ENCODE measurements at regions not wholly inside any gene's neighbourhood (a gene's known extent, or its start where the extent isn't known, plus 50 kb on each side); places are given as distances from the start of the nearest gene placed in this dataset.

DNA sequence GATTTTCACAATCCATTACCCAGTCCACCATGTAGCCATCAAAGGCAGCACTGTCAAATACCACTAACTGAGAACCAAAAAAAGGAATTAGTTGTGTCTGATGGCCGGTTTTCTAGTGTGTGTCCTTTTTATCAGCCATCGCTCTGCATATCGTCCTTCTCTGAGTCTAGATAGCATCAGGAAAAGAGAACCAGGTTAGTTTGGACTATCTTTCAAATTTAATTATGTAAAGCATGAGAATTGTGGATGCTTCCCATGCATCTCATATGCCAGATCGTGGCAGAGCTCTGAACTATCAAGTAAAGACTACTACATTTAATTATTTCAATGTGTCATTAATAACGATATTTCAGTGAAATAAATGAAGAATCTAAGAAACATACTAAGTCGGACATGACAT is 691.9 kb downstream of the FAM181B start:
- Histone ChIP-seq H2AFZ (ENCODE audit: low read length) (no peak overlapping the region), H3K9ac (ENCODE audit: extremely low read depth, insufficient read length, low read length) (no peak overlapping the region), H3K4me2 (ENCODE audit: insufficient read depth, insufficient read length, low read length) (no peak overlapping the region), H4K20me1 (ENCODE audit: control insufficient read depth, insufficient read depth, insufficient read length) (no peaks in the 10 kb centered on the region), H2BK5ac (ENCODE audit: insufficient read length, low read length) (no peak overlapping the region), H3K27me3 (ENCODE audit: insufficient read depth, low read length) (no peaks in the 10 kb centered on the region), H2BK20ac (ENCODE audit: low read depth, low read length, poor library complexity, severe bottlenecking) (no peak overlapping the region), H3K23ac (ENCODE audit: insufficient read length, low read depth, low read length) (no peak overlapping the region), H4K91ac (ENCODE audit: insufficient read length, low read depth, low read length) (no peak overlapping the region), H2BK15ac (ENCODE audit: low read depth, low read length) (no peak overlapping the region), H2AK5ac (ENCODE audit: insufficient read length, low read length) (no peak overlapping the region), H3K4me1 (ENCODE audit: insufficient read depth, low read length) (no peaks in the 10 kb centered on the region), H3K56ac (ENCODE audit: insufficient read length, low read depth, low read length) (no peak overlapping the region), H3K14ac (ENCODE audit: insufficient read depth, low read length) (no peak overlapping the region), H3K18ac (ENCODE audit: insufficient read length, low read depth, low read length) (no peak overlapping the region), H3K27ac (ENCODE audit: insufficient read length, low read depth, low read length) (no peak overlapping the region), H3K4ac (ENCODE audit: low read depth, low read length) (no peak overlapping the region), H3K79me1 (ENCODE audit: insufficient read depth, low read depth, low read length, poor library complexity, severe bottlenecking) (no peaks in the 10 kb centered on the region), H2BK12ac (ENCODE audit: insufficient read length, low read depth, low read length) (no peak overlapping the region), H3T11ph (ENCODE audit: low read length) (no peak overlapping the region), H3K79me2 (ENCODE audit: insufficient read depth, low read length) (no peaks in the 10 kb centered on the region), H3K23me2 (ENCODE audit: insufficient read length, low read depth, low read length, poor library complexity, severe bottlenecking) (no peaks in the 10 kb centered on the region), H3K9me3 (ENCODE audit: control insufficient read depth, low read depth, low read length) (no peaks in the 10 kb centered on the region), H4K8ac (replicated peaks; ENCODE audit: insufficient read length, low read depth, low read length) (no peak overlapping the region), H2BK120ac (ENCODE audit: low read depth, low read length, poor library complexity, severe bottlenecking) (no peak overlapping the region), H4K5ac (ENCODE audit: insufficient read length, low read depth, low read length) (no peak overlapping the region)
- no peaks in the 10 kb centered on the region for H3K27me3 Mint-ChIP-seq (ENCODE audit: low read depth)
- no peaks in the 10 kb centered on the region for H3K36me3 Mint-ChIP-seq (ENCODE audit: insufficient read depth in 1 of 3, low read depth in 3 of 3)
- no CpG with 5 or more reads among the region's 6 CpGs for WGBS (ENCODE audit: extremely low coverage, insufficient read length, low lambda C conversion rate)
- peaks cover 0 to 6% of the 10 kb centered on the region in 2 experiments; a peak in 2 of 5 replicates for H3K9me3 Mint-ChIP-seq
- H3K4me1 Mint-ChIP-seq = no peaks in the 10 kb centered on the region
- H3K27ac Mint-ChIP-seq = no peak overlapping the region
- no peak overlapping the region for H3K4me3 Mint-ChIP-seq
- no peak for DNase-seq
- no peak for TF ChIP-seq CTCF (conservative IDR thresholded peaks at IDR 0.05)

Measured in H9 (cell line).